BJ (cell line): ENCODE measurements at regions not wholly inside any gene's neighbourhood (a gene's known extent, or its start where the extent isn't known, plus 50 kb on each side); places are given as distances from the start of the nearest gene placed in this dataset.

Experiments
- CTCF ChIA-PET: fragments of 350-600 bp; formaldehyde crosslinking; extraction: SDS; loops from one replicate; lab custom pipeline; 2021; ENCODE audit warnings: antibody characterized with exemption, inconsistent platforms; lab: Yijun Ruan, JAX
- POLR2A ChIA-PET: fragments of 300-600 bp; sonication (Branson Sonifier 250); formaldehyde crosslinking; extraction: SDS; loops from one replicate; lab custom pipeline; 2021; ENCODE audit warnings: antibody characterized with exemption; lab: Charles Lee
- DNase-seq: peaks from one replicate; pipeline ENCODE4 v3.0.0-alpha.2; 2011; ENCODE audit warnings: low read depth
- H3K27me3 ChIP-seq: 2 replicates; pipeline ENCODE4 v1.6.0; 2011; ENCODE audit warnings: low read length; ENCODE audit not compliant: control insufficient read depth, insufficient read depth
- H3K36me3 ChIP-seq: 2 replicates; pipeline ENCODE4 v1.5.1; 2011; ENCODE audit warnings: low read length; ENCODE audit not compliant: control insufficient read depth, insufficient read depth
- H3K4me3 ChIP-seq: 2 replicates; pipeline ENCODE4 v1.5.1; 2011; ENCODE audit warnings: low read depth, mild to moderate bottlenecking, control low read depth, low read length
- CTCF ChIP-seq: IDR thresholded peaks from 2 replicates; pipeline ENCODE4 v1.5.1; 2011; ENCODE audit warnings: low read depth, mild to moderate bottlenecking, control low read depth, inconsistent platforms, low read length, moderate library complexity; ENCODE audit not compliant: insufficient read depth

GRCh38 chr6:920512-920911 lies 227.6 kb upstream of the EXOC2 start:
- DNase-seq: no peak
- Histone ChIP-seq H3K27me3 (peaks cover 2% of the 10 kb centered on the region; the same call in 1 of the 2 replicates), H3K36me3 (no peaks in the 10 kb centered on the region), H3K4me3 (no peak overlapping the region)
- POLR2A ChIA-PET: no interaction called here
- TF ChIP-seq CTCF: no peak
- CTCF ChIA-PET: interaction anchor here (0.8 to 1.8 kb wide), 2 partner anchors 8 to 460 kb away, joined by 3 to 4 read pairs; no protein-coding TSS in a partner anchor

- H3K36me3 ChIP-seq: no peaks in the 10 kb centered on the region
- CTCF ChIA-PET: no interaction called here
- POLR2A ChIA-PET: no interaction called here
Observed at GRCh38 chr6:919500-919899, 226.6 kb upstream of the EXOC2 start.

GRCh38 chr6:917939-918338 lies 225.0 kb upstream of the EXOC2 start:
- POLR2A ChIA-PET: no interaction called here
- TF ChIP-seq CTCF: no peak

More at GRCh38 chr6:919500-919899, 226.6 kb upstream of the EXOC2 start:
- DNase-seq: no peak
- no peak overlapping the region for H3K4me3 ChIP-seq
- TF ChIP-seq CTCF: no peak
- H3K27me3 ChIP-seq: peaks cover 3% of the 10 kb centered on the region; the same call in 1 of the 2 replicates

GRCh38 chr6:917296-917695 lies 224.4 kb upstream of the EXOC2 start:
- no peak for TF ChIP-seq CTCF
- DNase-seq: no peak
- H3K4me3 ChIP-seq: no peak overlapping the region
- ChIA-PET CTCF (no interaction called here), POLR2A (no interaction called here)
- 0 out of 2 replicates have a peak, but pooled peaks cover 4% of the 10 kb centered on the region for H3K27me3 ChIP-seq
- no peaks in the 10 kb centered on the region for H3K36me3 ChIP-seq

More at GRCh38 chr6:917939-918338, 225.0 kb upstream of the EXOC2 start:
- DNase-seq: no peak
- CTCF ChIA-PET: no interaction called here
- no peaks in the 10 kb centered on the region for H3K36me3 ChIP-seq
- H3K27me3 ChIP-seq: peaks cover 3% of the 10 kb centered on the region; the same call in 1 of the 2 replicates
- no peak overlapping the region for H3K4me3 ChIP-seq

- no peak for DNase-seq
- Histone ChIP-seq H3K27me3 (0 out of 2 replicates have a peak, but pooled peaks cover 6% of the 10 kb centered on the region), H3K36me3 (no peaks in the 10 kb centered on the region), H3K4me3 (no peak overlapping the region)
- ChIA-PET POLR2A (no interaction called here), CTCF (interaction anchor here (1.0 kb wide), 1 partner anchor 183 kb away, joined by 3 read pairs; no protein-coding TSS in a partner anchor)
- TF ChIP-seq CTCF: no peak
Observed at GRCh38 chr6:916131-916530, 223.2 kb upstream of the EXOC2 start.
